NCI-H128 (cell line): ENCODE measurements at regions not wholly inside any gene's neighbourhood (a gene's known extent, or its start where the extent isn't known, plus 50 kb on each side); places are given as distances from the start of the nearest gene placed in this dataset.

ENCODE experiments used
- DNase-seq: peaks from one replicate; lab custom pipeline; 2025; ENCODE audit not compliant: unreplicated experiment; lab: John Stamatoyannopoulos, UW

GRCh38 chr3:64763980-64764379 lies 76.2 kb upstream of the ADAMTS9 start:
- no peak for DNase-seq

DNA sequence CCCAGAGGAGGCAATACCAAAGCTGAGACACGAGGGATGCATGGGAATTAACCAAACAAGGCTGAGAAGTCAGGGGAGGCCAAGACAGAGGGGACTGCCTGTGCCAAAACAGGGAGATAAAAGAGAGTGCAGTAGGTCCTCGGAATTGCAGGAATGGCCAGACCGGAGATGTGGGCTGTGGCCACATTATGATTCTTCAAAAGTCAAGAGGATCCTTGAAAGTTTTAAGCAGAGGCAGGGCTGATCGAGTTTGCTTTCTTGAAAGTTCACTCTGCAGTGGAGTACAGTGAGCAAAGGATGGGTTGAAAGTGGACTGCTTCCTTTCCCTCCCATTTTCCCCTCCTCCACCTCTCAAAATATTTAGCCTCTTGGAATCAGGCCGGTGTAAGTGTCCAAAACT lies 73.9 kb upstream of the ADAMTS9 start:
- DNase-seq, result no peak

GRCh38 chr3:64760258-64760657 lies 72.5 kb upstream of the ADAMTS9 start:
- DNase-seq, result no peak

DNA sequence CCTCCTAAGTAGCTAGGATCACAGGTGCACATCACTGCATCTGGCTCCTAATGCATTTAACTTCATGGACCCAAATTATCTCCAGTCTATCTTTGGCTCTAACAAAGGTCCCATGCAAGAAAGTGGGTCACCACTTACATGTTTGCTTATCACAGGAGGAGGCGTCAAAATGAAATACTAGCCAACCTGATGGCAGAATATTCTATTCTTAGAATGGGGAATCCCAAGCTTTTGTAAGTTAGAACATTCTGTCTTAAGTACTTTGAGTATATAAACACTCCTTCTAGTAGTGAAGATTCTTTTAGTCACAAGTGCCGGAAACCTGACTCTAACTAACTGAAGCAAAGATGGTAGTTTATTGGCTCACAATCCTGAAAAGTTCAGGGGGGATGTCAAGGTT lies 72.0 kb upstream of the ADAMTS9 start:
- DNase-seq, result no peak

- DNase-seq, result no peak
Measured at GRCh38 chr3:64756398-64756986, 68.7 kb upstream of the ADAMTS9 start.

- no peak for DNase-seq
Measured at GRCh38 chr3:64748244-64748904, 60.6 kb upstream of the ADAMTS9 start.

GRCh38 chr3:64747679-64748078 lies 59.9 kb upstream of the ADAMTS9 start:
- no peak for DNase-seq

- no peak for DNase-seq
Measured at GRCh38 chr3:64743887-64744243, 56.1 kb upstream of the ADAMTS9 start.

DNA sequence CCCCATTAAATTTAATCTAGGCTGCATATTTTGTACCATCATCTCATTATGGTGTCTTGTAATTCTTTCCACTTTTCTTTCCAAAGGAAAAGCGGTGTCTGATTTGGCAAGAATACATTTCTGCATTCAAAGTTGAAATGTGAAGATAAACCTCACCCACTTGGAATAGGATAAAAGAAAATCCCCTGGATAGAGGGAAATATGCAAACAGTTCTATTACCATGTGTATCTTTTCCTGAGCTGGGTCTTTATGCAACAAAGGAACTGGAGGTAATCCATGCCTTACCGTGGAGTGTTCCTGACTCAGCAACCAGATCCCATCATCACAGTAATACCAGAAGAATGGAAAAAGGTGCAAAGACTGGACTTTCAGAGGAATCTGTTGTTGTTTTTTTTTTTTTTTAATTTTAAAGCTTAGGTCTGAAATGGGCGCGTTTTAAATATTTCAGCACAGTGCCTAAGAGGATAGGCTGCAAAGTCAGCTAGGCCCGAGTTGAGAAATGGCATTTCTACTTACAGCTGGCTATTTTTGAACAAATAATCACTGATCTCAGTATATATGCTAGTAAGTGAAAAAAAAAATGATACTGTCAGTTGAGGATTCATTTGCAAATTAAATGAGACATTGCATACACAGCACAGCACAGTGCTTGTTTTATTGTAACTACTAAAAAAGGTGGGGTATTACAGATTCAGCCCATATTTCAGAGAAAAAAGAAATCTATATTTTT lies 55.5 kb upstream of the ADAMTS9 start:
- DNase-seq, result no peak

DNA sequence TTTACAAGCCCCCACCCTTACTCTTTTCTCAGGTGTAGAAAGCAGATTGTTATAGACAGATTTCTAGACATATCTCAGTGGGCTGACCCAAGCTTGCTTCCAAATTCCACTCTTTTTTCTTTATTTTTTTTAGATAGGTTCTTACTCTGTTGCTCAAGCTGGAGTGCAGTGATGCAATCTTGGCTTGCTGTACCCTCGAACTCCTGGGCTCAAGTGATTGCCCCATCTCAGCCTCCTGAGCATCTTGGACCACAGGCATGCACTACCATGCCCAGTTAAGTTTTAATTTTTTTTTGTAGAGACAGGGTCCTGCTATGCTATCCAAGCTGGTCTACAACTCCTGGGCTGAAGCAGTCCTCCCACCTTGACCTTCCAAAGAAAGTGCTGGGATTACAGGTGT lies 53.5 kb upstream of the ADAMTS9 start:
- DNase-seq, result no peak

DNA sequence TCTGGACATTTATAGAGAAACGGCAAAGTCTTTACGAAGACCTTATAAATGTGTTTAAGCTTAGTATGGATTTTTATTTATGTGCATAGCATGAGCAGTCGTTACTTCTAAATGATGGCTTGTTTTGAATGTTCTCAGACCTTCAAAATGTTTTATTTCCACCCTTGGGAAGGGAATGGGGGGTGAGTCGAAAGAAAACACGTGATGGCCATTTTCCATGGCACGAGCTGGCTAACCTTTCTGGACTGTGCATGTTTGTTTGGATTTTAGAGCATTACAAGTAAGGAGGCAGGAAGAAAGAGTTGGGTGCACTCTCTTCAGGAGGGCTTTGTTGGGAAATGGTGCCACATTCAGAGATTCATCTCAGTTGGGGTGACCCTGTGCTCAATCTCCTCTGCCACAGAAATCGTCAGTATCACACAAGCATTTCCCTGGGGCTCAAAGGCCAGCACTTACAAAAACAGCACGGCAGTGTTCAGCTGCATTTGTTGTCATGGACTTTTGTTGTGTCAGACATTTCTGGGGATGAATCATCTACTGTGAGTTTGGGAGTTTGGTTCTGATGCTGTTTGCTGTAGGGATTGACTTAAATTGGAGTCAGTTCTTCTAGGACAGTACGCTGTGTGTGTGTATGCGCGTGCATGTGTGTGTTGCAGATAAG lies 52.3 kb upstream of the ADAMTS9 start:
- no peak for DNase-seq
